GM18870 (cell line): ENCODE measurements at regions not wholly inside any gene's neighbourhood (a gene's known extent, or its start where the extent isn't known, plus 50 kb on each side); places are given as distances from the start of the nearest gene placed in this dataset.
A peak's percentile ranks its signal among the peaks of the same experiment; 100 is the strongest.
"Not testable (repeated sequence)": the region's sequence is repeated elsewhere in the genome, so short reads cannot be mapped to it uniquely, and the experiment has no call there.

Experiments used
- ATAC-seq: cut with Tn5 transposase; IDR thresholded peaks from one replicate; pipeline ENCODE4 v1.9.1; 2021; ENCODE audit warnings: moderate library complexity; ENCODE audit not compliant: unreplicated experiment

DNA sequence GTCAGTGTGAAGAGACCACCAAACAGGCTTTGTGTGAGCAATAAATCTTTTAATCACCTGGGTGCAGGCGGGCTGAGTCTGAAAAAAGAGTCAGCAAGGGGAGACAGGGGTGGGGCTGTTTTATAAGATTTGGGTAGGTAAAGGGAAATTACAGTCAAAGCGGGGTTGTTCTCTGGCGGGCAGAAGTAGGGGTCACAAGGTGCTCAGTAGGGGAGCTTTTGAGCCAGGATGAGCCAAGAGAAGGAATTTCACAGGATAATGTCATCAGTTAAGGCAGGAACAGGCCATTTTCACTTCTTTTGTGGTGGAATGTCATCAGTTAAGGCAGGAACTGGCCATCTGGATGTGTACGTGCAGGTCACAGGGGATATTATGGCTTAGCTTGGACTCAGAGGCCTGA lies 372.6 kb upstream of the MEX3C start:
- ATAC-seq = not testable (repeated sequence)

DNA sequence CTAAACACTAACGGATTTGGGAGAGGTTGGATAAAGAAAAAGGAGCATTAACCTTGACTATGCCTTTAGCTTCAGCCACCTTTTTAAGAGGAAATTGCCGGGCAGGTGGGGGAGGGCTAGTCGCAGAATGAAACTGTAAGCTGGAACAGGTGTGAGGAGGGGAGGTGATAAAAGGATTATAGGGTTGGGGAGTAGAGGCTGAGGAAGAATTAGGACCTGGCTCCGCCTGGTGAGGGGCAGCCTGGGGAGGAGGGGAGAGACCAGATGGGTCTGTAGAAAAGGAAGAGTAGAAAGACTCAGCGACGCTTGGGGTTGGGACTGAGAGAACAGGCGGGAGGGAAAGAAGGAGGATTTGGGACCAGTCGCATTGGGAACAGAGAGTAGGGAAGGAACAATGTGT lies 376.4 kb upstream of the MEX3C start:
- ATAC-seq = not testable (repeated sequence)

DNA sequence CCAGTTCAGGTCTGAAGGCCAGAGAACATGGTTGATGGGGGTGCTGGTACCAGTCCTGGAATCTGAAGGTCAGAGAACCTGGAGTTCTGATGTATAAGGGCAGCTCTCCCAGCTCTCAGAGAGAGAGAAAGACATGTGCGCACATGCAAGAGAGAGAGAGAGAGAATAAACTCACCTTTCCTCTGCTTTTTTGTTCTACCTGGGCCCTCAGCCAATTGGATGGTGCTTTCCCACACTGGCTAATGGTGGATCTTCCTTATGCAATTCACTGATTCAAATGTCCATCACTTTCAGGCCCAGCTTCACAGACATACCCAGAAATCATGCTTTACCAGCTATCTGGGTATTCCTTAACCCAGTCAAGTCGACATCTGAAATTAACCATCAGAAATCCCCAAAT lies 377.7 kb upstream of the MEX3C start:
- no peak for ATAC-seq

DNA sequence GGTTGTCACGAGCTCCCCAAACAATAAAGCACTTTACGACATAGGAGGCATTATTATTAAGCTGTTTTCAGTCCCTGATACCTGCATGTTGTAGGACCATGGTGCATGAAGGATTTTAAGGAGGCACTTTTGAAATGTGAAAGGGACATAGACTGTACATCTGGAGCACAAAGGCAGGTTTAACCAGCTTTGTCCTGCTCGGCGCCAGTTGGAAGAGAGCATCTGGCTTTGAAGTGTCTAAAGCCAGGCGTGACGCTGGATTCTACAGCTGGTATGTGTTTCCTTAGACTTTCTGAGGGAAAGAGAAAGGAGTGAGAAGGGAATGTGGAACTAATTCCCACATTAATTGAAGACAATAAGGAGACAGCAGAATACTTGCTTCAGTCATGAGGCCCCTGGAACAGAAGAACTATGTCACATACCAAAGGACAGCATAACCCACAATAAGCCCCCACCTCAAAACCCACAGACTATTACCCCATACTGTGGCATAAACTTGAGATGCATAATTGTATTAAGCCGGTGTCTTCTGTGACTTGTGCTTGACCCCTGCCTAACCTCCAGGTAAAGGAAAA lies 381.0 kb upstream of the MEX3C start:
- no peak for ATAC-seq

DNA sequence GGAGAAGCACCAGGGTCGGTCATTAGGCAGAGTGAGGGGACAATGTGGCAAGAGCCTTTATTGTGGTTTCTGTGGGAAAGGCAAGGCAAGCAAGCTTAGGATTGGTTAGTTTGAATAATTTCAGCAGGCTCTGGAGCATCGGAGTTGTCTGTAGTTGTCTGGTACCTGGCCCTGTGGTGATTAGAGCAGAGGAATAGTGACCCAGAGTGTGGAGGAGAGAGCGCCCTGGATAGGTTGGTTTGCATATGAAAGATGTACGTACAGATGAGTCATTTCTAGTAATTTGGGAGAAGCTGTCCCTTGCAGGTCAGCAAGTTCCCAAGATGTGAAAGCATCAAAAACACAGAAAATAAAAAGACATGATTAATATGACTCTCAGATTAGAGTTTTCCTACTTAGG lies 383.1 kb upstream of the MEX3C start:
- ATAC-seq = no peak

DNA sequence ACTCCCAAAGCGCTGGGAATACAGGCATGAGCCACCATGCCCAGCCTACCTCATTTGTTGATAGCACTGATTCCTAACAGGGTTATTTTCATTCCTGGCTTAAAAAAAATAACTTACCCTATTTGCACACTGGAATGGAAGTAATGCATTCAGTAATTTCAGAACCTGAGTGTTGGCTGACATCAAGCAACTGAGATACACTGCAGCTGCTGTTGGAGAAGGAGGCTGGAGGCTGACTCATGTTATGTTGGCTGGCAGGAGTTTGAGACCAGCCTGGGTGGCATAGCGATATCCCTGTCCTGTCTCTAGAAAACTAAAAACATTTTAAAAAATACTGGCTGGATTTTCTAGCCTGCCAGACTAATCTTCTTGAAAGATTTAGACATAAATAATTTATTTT lies 385.1 kb upstream of the MEX3C start:
- ATAC-seq = no peak

DNA sequence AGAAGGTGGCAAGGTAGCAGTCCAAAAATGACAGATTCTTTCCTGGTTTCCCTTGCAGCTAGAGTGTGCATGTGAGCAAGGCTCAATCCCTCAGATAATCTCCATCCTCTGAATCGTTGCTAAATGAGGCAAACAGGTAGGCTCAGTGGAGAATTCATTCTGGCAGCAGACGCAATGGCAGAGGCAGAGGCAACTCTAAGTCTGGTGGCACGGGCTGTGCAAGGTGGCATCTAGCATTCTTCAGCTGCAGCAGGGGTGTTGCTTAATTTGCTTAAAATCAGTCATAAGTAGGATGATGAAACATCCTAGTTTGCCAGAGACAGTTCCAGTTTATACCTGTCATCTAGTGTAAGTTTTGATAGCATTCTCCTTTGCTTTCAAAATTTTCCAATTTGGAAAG lies 391.1 kb upstream of the MEX3C start:
- no peak for ATAC-seq

DNA sequence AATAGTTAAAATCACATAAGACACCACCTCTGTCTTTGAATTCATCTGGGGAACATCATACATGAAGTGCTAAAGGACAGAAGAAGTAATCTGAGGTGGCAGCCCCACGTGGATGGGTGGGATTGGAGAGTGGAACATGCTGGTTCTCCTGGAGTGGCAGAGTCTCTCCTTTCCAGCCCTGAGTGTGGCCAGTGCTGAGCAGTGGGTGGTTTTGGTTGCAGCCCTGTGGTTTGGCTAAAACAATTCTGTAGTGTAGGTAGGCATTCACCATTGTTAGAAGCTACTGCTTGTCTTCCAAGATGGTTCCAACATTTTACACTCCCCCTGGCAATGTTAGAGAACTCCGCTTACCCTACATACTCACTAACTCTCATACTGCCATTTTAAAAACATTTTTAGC lies 396.4 kb upstream of the MEX3C start:
- no peak for ATAC-seq

DNA sequence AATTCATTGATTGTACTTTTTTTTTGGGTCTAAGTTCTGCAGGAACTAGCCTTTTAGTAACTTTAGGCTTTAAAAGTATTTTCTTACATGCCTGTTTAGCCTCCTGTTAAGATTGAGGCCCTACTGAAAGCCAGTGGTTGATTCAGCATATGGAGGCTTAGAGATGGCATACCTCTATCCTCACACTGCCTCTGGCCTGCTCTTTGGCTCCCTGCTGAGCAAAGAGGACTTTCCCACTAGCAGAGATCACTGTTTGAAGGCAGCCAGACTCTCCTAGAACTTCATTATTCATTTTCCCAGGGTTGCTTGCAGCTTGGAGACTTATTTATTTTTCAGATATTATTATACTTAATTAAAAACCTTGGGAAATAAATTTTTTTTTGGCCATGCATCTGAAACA lies 405.6 kb upstream of the MEX3C start:
- no peak for ATAC-seq

DNA sequence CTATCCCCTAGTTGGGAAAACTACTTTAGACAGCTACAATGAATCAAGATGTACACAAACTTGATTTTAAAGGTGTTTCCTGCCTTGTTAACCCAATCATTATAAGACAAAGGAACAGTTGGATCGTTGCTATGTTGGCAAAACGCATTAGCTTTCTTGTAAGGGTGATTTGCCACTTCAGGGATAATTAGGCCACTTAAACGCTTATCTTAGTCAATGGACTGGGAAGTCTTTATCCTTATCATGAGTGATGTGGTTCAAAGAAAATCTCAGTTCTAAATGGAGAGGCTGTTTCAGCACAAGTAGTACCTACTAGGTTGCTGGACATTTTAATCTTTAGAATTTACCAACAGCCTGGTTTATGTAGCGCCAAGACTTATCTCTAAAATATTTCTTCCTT lies 406.1 kb upstream of the MEX3C start:
- no peak for ATAC-seq

DNA sequence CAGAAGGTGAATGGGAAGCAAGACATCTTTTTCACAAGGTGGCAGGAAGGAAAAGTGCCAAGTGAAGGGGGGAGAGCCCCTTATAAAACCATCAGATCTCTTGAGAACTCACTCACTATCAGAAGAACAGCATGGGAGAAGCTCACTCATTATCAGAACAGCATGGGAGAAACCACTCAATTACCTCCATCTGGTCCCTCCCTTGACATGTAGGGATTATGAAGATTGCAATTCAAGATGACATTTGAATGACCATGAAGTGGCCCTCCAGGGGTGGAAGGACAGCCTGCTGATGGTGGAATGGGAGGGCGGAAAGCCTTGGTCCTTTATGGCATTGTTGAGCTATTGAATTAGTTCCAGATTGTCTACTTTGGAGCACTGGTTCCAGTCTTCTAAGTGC lies 413.0 kb upstream of the MEX3C start:
- no peak for ATAC-seq

DNA sequence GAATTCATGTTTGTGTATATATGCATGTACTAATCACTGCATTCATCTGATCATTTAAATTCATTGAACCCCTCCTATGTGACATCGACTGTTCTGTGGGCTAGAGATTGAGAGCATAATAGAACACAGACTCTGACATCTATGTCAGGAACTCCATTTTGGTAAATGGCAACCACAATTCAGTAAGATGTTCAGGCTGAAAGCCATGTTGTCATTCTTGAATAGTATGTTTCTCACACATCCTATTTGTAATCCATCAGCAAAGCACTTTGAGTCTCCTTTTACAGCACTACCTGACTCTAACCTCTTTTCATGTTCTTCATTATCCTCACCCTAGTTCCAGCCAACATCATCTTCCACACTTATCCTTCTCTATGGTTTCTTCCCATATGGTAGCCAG lies 413.8 kb upstream of the MEX3C start:
- no peak for ATAC-seq

DNA sequence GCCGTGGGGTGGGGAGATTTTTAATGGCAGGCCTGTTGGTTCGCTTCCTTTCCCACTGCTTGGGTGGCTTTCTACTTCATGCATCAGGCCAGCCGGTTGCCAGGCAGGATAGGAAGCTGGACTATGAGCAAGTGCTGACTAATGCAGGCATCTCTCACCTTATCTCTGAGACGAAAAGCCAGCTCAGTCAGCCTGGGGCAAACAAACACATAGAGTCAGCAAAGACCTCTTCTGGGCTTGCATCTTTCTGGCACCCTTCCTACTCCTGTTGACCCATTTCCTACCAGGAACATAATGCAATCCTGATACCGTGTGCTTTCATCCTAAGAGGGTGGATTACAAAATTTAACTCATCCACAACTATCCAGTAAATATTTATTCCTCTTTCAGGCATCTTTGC lies 416.6 kb upstream of the MEX3C start:
- no peak for ATAC-seq

DNA sequence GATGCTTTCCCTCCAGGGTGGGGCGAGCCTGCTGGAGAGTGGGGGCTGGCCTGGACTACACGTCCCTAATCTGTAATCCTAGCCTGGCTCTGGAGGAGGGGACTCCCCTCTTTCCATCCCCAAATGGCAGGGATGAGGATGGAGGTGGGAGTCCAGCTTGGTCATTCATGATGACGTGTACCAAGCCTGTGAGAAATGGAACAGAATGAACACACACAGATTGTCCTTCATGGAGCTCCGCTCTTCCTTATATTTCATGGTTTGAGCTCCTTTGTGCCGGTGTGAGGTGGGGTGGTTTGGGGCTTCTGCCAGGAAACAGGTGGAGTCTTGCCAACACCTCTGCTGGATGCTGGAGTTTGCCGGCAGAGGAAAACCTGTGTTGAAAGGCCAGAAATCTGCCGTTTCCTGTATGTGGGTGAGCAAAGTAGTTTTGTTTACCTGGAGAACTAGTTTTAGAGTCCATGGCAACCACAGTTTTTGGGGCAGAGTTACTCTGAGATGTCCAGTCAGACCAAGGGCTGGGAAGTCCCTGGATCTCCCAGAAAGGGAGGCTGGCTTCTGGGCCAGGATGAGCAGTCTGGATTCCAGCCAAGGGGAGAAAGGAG lies 417.6 kb upstream of the MEX3C start:
- ATAC-seq = no peak

DNA sequence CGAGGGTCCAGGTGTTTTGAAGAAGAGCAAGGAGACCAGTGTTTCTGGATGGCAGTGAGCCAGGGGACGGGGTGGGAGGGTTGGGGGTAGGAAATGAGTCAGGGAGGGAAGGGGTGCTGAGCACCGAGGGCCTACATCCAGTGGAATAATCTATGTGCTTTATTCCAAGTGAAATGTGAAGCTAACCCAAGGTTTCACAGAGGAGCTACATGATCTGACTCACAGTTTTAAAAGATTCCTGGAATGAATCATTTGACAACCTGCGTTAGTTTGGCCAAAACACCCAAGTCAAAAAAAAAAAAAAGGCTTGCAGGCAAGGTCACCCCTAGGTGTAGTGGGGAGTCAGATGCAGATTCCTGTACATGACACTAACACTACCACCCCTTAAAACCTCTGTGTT lies 419.7 kb upstream of the MEX3C start:
- no peak for ATAC-seq

DNA sequence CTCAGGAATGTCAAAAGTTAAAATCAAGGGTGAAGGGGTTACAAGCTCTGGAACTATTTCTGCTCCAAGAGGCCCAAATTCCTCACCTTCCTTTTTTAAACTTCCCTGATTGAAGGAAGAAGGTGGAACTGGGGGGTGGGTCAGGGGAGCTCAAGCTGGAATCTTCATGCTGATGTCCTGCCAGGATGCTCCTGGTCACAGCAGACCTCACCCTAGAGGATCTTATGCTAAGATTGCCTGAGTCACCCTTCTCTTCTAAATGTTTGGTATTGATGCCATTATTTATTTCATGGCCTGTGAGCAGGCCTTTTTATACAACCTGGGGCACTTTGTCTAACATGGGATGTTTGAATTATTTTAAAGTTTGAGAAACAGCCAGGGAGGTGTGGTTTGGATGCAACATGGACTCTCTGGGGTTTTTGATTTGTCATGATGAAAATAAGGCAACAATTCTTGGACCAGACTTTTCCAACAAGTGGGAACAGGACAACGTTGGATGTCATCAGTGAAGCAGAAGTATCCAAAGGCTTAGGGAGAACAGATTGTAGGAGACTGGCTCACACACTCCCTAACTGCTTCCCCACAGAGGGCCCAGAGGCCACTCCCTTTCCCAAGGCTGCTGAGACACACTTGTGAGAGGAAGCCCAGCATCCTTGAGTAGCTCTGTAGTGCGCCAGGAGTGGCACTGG lies 420.2 kb upstream of the MEX3C start:
- no peak for ATAC-seq

DNA sequence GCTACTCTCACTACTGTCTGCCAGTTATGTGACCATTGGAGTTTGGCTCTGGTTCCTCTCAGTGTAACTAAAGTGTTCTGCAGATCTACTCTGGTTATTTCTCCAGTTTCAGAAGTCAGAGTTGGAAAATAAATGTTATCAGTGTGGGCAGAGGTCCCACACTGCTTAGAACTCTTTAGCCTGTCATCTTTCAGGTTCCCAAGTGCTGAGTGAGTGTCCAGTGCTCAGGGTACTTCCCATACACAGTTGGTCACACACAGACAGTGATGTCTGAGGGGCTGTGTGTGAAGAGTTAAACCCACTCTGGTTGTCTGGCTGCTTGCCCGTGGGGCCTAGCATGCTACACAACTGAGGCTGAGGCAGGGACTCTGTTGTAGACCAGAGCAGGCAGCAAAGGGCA lies 421.8 kb upstream of the MEX3C start:
- no peak for ATAC-seq

DNA sequence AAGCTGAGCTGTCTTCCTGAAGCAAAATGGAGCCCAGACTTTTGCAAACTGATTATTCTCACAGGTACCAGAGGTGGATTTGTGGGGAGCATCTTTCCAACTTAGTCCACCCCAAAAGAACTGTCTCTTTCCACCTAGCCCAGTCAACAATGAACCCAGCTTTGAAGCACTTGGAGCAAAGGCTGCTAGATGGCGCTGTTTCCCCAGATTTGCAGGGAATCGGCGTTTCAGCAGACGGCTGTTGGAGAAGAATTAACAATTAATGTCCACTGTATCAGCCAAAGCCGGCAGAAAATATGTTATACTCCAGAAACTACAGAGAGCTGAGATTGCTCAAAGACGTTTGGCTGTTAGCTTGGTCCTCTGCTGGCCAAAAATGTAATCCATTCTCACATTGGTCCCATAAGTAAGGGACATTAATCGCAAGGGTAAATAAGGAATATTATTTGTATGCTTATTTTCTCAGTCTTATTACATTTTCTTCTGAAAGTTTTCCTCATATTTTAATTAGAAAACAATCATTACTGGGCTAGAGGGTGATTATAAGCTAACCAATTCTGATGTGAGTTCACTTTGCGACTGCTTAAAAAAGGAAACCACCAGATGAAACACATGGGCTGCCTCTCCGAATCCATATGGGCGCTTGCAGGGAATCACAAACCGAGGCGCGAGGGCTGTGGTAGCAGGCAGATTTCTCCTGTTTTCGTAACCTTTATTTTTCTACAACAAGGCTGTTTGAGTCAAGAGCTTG lies 423.8 kb upstream of the MEX3C start:
- ATAC-seq = peak; percentile 63

DNA sequence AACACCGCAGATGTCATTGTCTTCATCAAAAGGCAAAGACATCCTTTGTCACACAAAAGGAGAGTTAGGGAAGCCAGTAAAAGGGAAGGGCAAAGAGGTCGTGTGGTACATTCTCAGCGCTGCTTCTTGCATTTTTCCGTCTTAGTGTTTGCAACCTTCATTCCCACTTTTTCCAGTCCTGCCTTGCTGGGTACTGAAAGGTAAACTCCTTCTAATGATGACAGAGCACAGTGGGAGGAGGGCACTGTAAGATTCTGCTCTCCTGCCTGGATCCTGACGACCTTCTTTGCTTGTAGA lies 424.3 kb upstream of the MEX3C start:
- no peak for ATAC-seq

DNA sequence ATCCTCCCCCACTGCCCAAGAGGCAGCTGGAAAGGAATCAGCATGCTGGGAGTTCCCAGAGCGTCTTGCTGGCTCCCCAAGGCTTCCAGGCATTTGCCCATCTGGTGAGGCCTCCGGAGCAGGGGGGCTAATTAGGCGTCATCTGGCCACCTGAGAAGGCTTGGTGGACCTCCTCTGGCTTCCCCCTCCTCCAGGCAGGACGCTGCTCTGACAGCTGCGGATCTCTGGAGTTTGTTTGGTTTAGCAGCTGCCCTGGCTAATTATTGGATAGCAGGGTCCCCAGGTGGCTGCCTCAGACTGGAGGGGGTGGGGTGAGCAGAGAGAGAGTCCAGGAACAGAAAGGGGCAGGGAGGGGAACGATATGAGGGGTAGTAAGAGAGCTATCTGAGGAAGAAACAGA lies 425.2 kb upstream of the MEX3C start:
- ATAC-seq = no peak

DNA sequence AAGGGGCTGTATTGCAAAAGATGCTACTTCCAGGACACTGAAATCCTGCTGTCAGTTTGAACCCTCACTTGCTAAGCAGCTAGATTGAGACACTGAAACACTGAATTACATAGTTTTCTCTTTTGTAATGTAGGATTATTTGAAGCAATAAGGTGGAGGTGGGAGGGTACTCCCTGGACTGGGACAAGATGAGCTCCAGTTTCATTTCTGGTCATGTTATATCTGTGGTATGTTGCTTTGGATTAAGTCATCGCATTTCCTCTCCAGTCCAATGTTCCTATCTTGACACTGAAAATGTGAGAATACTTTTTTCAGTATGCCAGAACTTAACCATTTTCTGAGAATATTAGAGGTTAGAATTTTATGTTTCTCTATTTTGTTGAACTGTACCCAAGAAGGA lies 426.2 kb upstream of the MEX3C start:
- ATAC-seq = no peak

DNA sequence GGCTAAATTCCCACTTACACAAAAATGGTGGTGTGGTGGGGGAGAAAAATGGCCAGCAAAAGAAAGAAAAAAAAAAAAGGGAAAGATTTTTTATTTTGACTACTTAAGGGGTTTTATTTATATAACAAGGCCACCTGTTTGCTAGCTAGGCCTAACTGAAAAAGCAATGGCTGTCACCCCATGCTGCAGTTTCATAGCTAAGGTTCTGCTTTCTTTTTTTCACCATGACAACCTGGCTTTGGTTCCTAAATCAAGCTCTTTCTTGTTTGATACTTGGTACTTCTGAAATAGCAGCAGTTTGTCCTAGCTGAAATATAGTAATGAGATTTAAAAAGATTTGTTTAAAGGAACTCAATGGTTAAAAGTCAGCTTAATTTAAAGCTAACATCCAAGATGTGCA lies 433.2 kb upstream of the MEX3C start:
- ATAC-seq = no peak
